ENCODE measurements at regions not wholly inside any gene's neighbourhood (a gene's known extent, or its start where the extent isn't known, plus 50 kb on each side); places are given as distances from the start of the nearest gene placed in this dataset.

DNA sequence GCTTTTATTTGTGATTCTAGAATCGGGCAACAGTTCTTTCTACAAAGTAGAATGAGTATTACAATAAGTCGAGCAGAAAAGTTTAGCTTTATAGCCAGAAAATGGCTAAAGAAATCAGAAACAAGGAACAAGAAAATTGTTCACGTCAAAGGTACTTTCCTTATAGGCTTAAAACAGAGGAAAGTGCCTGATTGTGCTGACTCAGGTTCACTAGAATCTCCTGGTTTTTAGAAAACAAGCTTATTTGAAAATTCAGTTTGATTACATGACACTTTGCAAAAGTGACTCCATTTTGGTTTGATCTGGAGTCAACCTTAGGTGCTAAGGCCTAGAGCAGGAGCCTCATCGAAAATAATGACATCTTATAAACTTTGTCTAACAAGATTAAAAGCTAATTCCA is 564.7 kb upstream of the FLRT2 start:
- TF ChIP-seq, protein P1, sequence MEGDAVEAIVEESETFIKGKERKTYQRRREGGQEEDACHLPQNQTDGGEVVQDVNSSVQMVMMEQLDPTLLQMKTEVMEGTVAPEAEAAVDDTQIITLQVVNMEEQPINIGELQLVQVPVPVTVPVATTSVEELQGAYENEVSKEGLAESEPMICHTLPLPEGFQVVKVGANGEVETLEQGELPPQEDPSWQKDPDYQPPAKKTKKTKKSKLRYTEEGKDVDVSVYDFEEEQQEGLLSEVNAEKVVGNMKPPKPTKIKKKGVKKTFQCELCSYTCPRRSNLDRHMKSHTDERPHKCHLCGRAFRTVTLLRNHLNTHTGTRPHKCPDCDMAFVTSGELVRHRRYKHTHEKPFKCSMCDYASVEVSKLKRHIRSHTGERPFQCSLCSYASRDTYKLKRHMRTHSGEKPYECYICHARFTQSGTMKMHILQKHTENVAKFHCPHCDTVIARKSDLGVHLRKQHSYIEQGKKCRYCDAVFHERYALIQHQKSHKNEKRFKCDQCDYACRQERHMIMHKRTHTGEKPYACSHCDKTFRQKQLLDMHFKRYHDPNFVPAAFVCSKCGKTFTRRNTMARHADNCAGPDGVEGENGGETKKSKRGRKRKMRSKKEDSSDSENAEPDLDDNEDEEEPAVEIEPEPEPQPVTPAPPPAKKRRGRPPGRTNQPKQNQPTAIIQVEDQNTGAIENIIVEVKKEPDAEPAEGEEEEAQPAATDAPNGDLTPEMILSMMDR (IDR thresholded peaks at IDR 0.05; ENCODE audit: insufficient read depth in 1 of 2, low read depth in 1 of 2, low read length in 1 of 2, severe bottlenecking in 1 of 2, unreplicated experiment in 1 of 2), result no peak
- Mint-ChIP-seq H3K36me3 (ENCODE audit: insufficient read depth, unreplicated experiment) (no peaks in the 10 kb centered on the region), H3K27ac (ENCODE audit: unreplicated experiment) (no peak overlapping the region)

DNA sequence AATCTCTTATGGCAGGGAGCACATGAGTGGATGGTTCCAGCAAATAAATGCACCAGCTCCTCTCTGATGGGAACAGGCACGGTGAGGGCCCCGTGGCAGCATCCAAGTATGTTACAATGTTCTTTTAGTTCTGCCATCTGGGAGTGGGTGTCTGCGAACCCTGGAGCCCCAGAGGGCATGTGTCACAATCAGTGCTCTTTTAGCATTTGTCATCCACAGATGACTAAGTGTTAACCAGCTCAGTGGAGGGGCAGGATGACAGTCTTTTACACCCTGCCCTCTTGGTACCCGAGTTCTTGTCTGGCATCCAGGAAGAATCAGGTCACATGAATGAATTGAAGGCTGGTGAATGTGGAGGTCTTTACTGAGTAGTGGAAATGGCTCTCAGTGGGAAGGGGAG is 560.4 kb upstream of the FLRT2 start:
- H3K4me3 Mint-ChIP-seq (ENCODE audit: unreplicated experiment), result no peak overlapping the region
- Histone ChIP-seq H3K9me3 (no peaks in the 10 kb centered on the region), H3K4me1 (no peaks in the 10 kb centered on the region), H3K27me3 (replicated peaks; ENCODE audit: control insufficient read depth, insufficient read depth, low read length) (no peaks in the 10 kb centered on the region), H3K36me3 (ENCODE audit: control insufficient read depth, insufficient read depth, low read length) (no peaks in the 10 kb centered on the region), H3K4me3 (ENCODE audit: low read depth, low read length) (no peak overlapping the region)
- peaks cover under 1% of the 10 kb centered on the region for H3K27me3 Mint-ChIP-seq (ENCODE audit: insufficient read depth, unreplicated experiment)
- no peaks in the 10 kb centered on the region for H3K4me1 Mint-ChIP-seq (ENCODE audit: low read depth, unreplicated experiment)
- no peak for DNase-seq
- no peak overlapping the region for H3K27ac Mint-ChIP-seq (ENCODE audit: unreplicated experiment)
- BruUV-seq (replicated peaks), result no TSS peak
- TF ChIP-seq, protein P1 (IDR thresholded peaks at IDR 0.05; ENCODE audit: insufficient read depth in 1 of 2, low read depth in 1 of 2, low read length in 1 of 2, severe bottlenecking in 1 of 2, unreplicated experiment in 1 of 2), result no peak
- no peaks in the 10 kb centered on the region for H3K9me3 Mint-ChIP-seq (ENCODE audit: unreplicated experiment)
- intact Hi-C loops (cut with micrococcal nuclease; ENCODE audit: unreplicated experiment), result no loop called here
- no peaks in the 10 kb centered on the region for H3K36me3 Mint-ChIP-seq (ENCODE audit: insufficient read depth, unreplicated experiment)
- ChIA-PET CTCF (no interaction called here), POLR2A (no interaction called here)

More for the DNA sequence above, 564.7 kb upstream of the FLRT2 start:
- Histone ChIP-seq H3K27me3 (replicated peaks; ENCODE audit: control insufficient read depth, insufficient read depth, low read length) (no peaks in the 10 kb centered on the region; the same call in 1 of the 2 replicates), H3K9me3 (no peaks in the 10 kb centered on the region), H3K4me3 (ENCODE audit: low read depth, low read length) (no peak overlapping the region), H3K4me1 (no peaks in the 10 kb centered on the region), H3K36me3 (ENCODE audit: control insufficient read depth, insufficient read depth, low read length) (no peaks in the 10 kb centered on the region)
- BruUV-seq (replicated peaks), result no TSS peak
- intact Hi-C loops (cut with micrococcal nuclease; ENCODE audit: unreplicated experiment), result no loop called here
- DNase-seq, result no peak
- CTCF ChIA-PET, result no interaction called here
- POLR2A ChIA-PET, result no interaction called here
- Mint-ChIP-seq H3K4me3 (ENCODE audit: unreplicated experiment) (no peak overlapping the region), H3K9me3 (ENCODE audit: unreplicated experiment) (no peaks in the 10 kb centered on the region), H3K27me3 (ENCODE audit: insufficient read depth, unreplicated experiment) (peaks cover 7% of the 10 kb centered on the region), H3K4me1 (ENCODE audit: low read depth, unreplicated experiment) (no peaks in the 10 kb centered on the region)

DNA sequence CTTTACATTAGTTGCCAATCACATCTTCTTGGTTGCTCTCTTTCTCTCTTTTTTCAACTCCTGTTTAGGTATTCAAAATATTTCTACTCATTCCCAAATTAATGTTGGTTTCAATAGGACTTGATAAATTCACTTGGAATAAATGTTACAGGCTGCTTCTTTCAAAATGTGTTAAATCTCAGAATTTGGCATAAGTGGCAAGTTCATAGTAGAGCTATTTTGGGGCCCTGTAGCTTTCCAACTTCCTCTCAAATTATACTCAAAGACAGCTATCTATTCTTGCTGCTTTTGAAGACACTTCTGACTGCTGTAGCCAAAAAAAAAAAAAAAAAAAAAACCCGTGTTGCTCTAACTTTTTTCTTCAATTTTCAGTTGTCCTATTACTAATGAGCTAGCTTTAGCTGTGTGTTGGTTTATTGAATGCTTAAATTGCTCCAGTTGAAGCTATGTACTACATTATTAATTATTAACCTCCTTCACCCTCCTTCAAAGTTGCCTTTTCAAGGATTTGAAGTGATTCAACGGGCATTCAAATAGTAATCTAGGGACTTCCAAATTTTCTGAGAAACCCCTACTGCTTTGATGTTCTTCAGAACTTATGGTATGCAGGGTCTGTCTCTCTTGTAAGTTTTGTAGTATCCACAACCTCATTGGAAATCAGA is 554.6 kb upstream of the FLRT2 start:
- Histone ChIP-seq H3K36me3 (ENCODE audit: control insufficient read depth, insufficient read depth, low read length) (no peaks in the 10 kb centered on the region), H3K4me1 (no peaks in the 10 kb centered on the region), H3K9me3 (no peaks in the 10 kb centered on the region), H3K27me3 (replicated peaks; ENCODE audit: control insufficient read depth, insufficient read depth, low read length) (no peaks in the 10 kb centered on the region), H3K4me3 (ENCODE audit: low read depth, low read length) (no peak overlapping the region)
- intact Hi-C loops (cut with micrococcal nuclease; ENCODE audit: unreplicated experiment), result no loop called here
- no peaks in the 10 kb centered on the region for H3K36me3 Mint-ChIP-seq (ENCODE audit: insufficient read depth, unreplicated experiment)
- no peaks in the 10 kb centered on the region for H3K4me1 Mint-ChIP-seq (ENCODE audit: low read depth, unreplicated experiment)
- no peaks in the 10 kb centered on the region for H3K9me3 Mint-ChIP-seq (ENCODE audit: unreplicated experiment)
- TF ChIP-seq, protein P1 (IDR thresholded peaks at IDR 0.05; ENCODE audit: insufficient read depth in 1 of 2, low read depth in 1 of 2, low read length in 1 of 2, severe bottlenecking in 1 of 2, unreplicated experiment in 1 of 2), result no peak
- no peak overlapping the region for H3K4me3 Mint-ChIP-seq (ENCODE audit: unreplicated experiment)
- CTCF ChIA-PET, result no interaction called here
- POLR2A ChIA-PET, result no interaction called here
- BruUV-seq (replicated peaks), result no TSS peak
- DNase-seq, result no peak
- H3K27ac Mint-ChIP-seq (ENCODE audit: unreplicated experiment), result no peak overlapping the region
- H3K27me3 Mint-ChIP-seq (ENCODE audit: insufficient read depth, unreplicated experiment), result no peaks in the 10 kb centered on the region

All from Caco-2 (cell line).